Ovary (tissue), 3 donors: ENCODE measurements at regions not wholly inside any gene's neighbourhood (a gene's known extent, or its start where the extent isn't known, plus 50 kb on each side); places are given as distances from the start of the nearest gene placed in this dataset.

Experiments
- CTCF ChIP-seq, 3 donors: fragments of 450-650 bp in 2 of 3; fragments of 200-600 bp in 1 of 3; IDR thresholded peaks; one replicate each; pipeline versions ENCODE4 v1.5.1 to v1.8.0; 2016 to 2022; ENCODE audit warnings: antibody characterized with exemption in 3 of 3, mild to moderate bottlenecking in 1 of 3
- POLR2A ChIP-seq: fragments of 450-650 bp; IDR thresholded peaks from one replicate; pipeline ENCODE4 v1.6.1; 2017; ENCODE audit warnings: antibody characterized with exemption, mild to moderate bottlenecking, moderate library complexity
- donor health status: DM: no; HTN: no; CAD: no.

GRCh38 chr2:234334151-234334550, 162.7 kb downstream of the ARL4C start:
- no peak for TF ChIP-seq CTCF (IDR thresholded peaks at IDR 0.05)
- no peak for TF ChIP-seq POLR2A
